Ascending aorta (tissue), 2 donors: ENCODE measurements at regions not wholly inside any gene's neighbourhood (a gene's known extent, or its start where the extent isn't known, plus 50 kb on each side); places are given as distances from the start of the nearest gene placed in this dataset.

ENCODE experiments used
- DNase-seq, 2 donors: peaks; one replicate each; pipeline ENCODE4 v3.0.0-alpha.2; 2019; ENCODE audit warnings: low spot score in 2 of 2
- H3K27ac ChIP-seq, 2 donors: fragments of 200-600 bp; sonication (generic); one replicate each; pipeline ENCODE4 v1.5.1; 2016 to 2017; ENCODE audit warnings: mild to moderate bottlenecking in 1 of 2
- H3K27me3 ChIP-seq: fragments of 200-600 bp; sonication (generic); one replicate; pipeline ENCODE4 v1.5.1; 2017
- H3K36me3 ChIP-seq, 2 donors: fragments of 200-600 bp; sonication (generic); one replicate each; pipeline ENCODE4 v1.5.1; 2016
- H3K4me1 ChIP-seq, 2 donors: fragments of 200-600 bp; sonication (generic); one replicate each; pipeline ENCODE4 v1.5.1; 2016 to 2017; ENCODE audit warnings: mild to moderate bottlenecking in 1 of 2
- H3K4me3 ChIP-seq, 2 donors: fragments of 200-600 bp; sonication (generic); one replicate each; pipeline ENCODE4 v1.5.1; 2016 to 2017; ENCODE audit warnings: mild to moderate bottlenecking in 1 of 2
- H3K9me3 ChIP-seq, 2 donors: fragments of 200-600 bp; sonication (generic); one replicate each; pipeline ENCODE4 v1.5.1; 2016
- intact Hi-C: fragments of 100-400 bp; cut with DNase I; formaldehyde crosslinking; loops from one replicate; pipeline ENCODE4 v1.15.1; 2023
- TF ChIP-seq, protein P1 (sequence below), 3 experiments: fragments of 200-600 bp in 2 of 3; fragments of 450-650 bp in 1 of 3; sonication (generic) in 2 of 3; IDR thresholded peaks; one replicate each; pipeline ENCODE4 v1.5.1; 2016 to 2019; ENCODE audit warnings: antibody characterized with exemption in 3 of 3, mild to moderate bottlenecking in 1 of 3, moderate library complexity in 1 of 3

DNA sequence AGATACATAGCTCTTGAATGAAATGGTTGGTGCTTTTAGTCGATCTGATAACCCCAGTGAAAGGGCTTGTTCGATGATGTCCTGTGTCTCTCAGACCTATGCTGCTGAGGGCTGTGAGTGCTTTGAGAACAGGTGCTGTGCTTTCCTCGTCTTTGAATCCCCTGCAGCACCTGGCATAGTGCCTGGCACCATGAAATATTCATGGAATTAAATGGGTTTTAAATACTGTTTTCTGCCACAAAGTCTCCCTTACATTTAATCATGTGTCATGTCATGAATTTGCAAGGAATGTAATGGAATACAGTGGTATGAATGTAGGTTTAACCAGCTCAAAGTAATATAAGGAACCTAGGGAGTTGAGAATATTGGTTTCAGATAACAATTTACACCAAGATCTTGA lies 220.5 kb upstream of the PRICKLE1 start:
- no peaks in the 10 kb centered on the region for H3K9me3 ChIP-seq
- intact Hi-C loops, result no loop called here
- TF ChIP-seq, protein P1, sequence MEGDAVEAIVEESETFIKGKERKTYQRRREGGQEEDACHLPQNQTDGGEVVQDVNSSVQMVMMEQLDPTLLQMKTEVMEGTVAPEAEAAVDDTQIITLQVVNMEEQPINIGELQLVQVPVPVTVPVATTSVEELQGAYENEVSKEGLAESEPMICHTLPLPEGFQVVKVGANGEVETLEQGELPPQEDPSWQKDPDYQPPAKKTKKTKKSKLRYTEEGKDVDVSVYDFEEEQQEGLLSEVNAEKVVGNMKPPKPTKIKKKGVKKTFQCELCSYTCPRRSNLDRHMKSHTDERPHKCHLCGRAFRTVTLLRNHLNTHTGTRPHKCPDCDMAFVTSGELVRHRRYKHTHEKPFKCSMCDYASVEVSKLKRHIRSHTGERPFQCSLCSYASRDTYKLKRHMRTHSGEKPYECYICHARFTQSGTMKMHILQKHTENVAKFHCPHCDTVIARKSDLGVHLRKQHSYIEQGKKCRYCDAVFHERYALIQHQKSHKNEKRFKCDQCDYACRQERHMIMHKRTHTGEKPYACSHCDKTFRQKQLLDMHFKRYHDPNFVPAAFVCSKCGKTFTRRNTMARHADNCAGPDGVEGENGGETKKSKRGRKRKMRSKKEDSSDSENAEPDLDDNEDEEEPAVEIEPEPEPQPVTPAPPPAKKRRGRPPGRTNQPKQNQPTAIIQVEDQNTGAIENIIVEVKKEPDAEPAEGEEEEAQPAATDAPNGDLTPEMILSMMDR (IDR thresholded peaks at IDR 0.05), result no peak

DNA sequence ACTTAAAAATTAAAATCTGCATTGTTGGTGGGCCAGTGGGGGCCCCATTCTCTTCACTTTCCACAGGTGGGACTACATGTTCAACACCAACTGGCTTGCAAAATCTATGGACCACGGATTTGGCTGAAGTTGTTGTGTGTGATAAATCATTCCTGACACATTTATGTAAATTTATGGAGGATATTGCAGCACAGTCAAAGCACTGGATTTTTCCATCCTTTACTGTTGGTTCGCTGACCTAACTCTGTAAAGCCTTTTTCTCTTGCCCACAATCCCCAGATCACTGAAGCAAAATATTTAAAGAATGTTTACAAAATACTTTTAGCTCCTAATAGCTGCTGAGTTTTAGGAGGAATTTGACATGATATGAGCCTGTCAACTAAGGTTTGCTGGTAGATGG lies 219.7 kb upstream of the PRICKLE1 start:
- no peaks in the 10 kb centered on the region for H3K4me1 ChIP-seq
- no peak for DNase-seq
- H3K36me3 ChIP-seq, result no peaks in the 10 kb centered on the region
- no peaks in the 10 kb centered on the region for H3K9me3 ChIP-seq
- no peak overlapping the region for H3K4me3 ChIP-seq
- TF ChIP-seq, protein P1 (IDR thresholded peaks at IDR 0.05), result no peak
- H3K27ac ChIP-seq, result no peak overlapping the region
- intact Hi-C loops, result no loop called here
- H3K27me3 ChIP-seq, result no peaks in the 10 kb centered on the region

More for the DNA sequence above, 220.5 kb upstream of the PRICKLE1 start:
- Histone ChIP-seq H3K4me1 (no peaks in the 10 kb centered on the region), H3K4me3 (no peak overlapping the region), H3K36me3 (no peaks in the 10 kb centered on the region), H3K27me3 (no peaks in the 10 kb centered on the region), H3K27ac (no peak overlapping the region)
- DNase-seq, result no peak

DNA sequence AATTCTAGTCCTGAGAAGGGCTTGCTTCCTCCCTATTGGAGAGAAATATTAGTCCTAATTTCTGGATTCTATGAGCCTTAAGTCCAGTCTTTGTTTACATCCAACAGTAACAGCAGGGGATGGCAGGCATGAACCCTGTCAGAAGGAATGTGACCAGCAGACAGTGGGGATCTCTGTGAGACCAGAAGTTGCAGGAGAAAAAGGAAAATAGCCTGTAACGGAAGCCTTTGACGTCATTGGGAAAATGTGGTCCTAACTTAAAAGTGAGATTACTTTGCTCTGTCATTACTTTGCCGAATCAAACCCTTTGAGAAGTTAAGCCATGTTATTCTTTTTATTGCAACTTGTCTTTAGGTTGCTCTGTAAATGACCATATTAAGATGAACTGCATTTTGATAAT lies 218.2 kb upstream of the PRICKLE1 start:
- Histone ChIP-seq H3K36me3 (no peaks in the 10 kb centered on the region), H3K27me3 (no peaks in the 10 kb centered on the region), H3K27ac (no peak overlapping the region), H3K9me3 (no peaks in the 10 kb centered on the region), H3K4me3 (no peak overlapping the region), H3K4me1 (no peaks in the 10 kb centered on the region)
- DNase-seq, result no peak
- TF ChIP-seq, protein P1 (IDR thresholded peaks at IDR 0.05), result no peak
- intact Hi-C loops, result no loop called here

DNA sequence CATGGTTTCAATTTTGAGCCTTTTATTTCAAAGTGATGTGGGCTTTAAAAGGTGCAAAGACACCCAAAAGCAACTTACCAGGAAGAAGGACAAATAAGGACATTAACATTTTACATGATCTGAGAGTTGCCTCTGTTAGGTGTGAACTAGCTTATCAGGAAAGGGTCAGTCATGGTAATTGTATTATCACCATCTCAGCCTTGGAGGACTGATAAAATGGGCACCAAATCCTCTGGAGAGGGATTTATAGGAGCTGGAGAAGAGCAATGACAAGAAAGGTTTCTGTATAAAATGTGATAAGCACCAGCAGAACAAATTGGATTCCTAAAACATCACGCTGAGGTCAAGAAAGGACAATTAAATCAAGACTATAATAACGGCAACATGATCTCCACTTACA lies 217.7 kb upstream of the PRICKLE1 start:
- Histone ChIP-seq H3K27ac (no peak overlapping the region), H3K9me3 (no peaks in the 10 kb centered on the region), H3K27me3 (no peaks in the 10 kb centered on the region), H3K4me3 (no peak overlapping the region), H3K36me3 (no peaks in the 10 kb centered on the region), H3K4me1 (no peaks in the 10 kb centered on the region)
- intact Hi-C loops, result no loop called here
- DNase-seq, result no peak
- TF ChIP-seq, protein P1 (IDR thresholded peaks at IDR 0.05), result no peak

DNA sequence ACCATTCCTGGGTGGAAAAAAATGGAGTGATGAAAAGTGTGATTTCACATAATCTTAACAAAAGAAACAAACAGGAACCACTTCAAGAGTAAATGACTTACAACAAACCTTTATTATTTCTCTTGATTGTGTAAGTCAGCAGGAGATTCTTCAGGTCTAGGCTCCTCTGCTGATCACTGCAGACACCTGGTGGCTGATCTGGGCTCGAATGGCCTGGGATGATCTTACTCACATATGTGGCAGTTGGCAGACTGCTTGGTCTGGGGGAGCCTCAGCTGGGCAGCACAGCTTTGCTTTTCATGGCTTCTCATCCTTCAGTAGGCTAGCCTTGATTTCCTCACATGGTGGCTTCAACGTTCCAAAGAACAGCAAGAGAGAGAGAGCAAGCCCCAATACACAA lies 215.4 kb upstream of the PRICKLE1 start:
- Histone ChIP-seq H3K4me3 (no peak overlapping the region), H3K4me1 (no peaks in the 10 kb centered on the region), H3K9me3 (no peaks in the 10 kb centered on the region), H3K27me3 (no peaks in the 10 kb centered on the region), H3K27ac (no peak overlapping the region), H3K36me3 (no peaks in the 10 kb centered on the region)
- TF ChIP-seq, protein P1 (IDR thresholded peaks at IDR 0.05), result no peak
- intact Hi-C loops, result no loop called here
- DNase-seq, result no peak

DNA sequence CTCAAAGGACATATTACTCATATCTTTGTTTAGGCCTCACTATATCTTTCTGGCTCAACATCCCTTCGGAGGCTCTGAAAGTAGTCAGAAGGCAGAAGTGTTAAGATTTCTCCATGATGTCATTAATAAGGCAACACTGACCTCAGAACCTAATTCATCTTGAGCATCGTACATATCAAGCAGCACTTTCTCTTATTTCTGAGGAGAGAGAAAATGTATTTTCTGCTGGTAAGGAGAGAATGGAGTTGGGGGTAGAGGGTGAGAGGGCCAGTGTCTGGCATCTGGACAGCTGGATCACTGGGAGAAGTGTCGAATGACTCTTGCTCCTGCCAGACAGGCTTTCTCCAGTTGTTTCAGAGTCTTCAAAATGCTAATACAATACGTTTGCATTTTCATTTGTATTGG lies 213.2 kb upstream of the PRICKLE1 start:
- no peaks in the 10 kb centered on the region for H3K9me3 ChIP-seq
- TF ChIP-seq, protein P1 (IDR thresholded peaks at IDR 0.05), result no peak
- intact Hi-C loops, result no loop called here
- no peaks in the 10 kb centered on the region for H3K4me1 ChIP-seq
- H3K36me3 ChIP-seq, result no peaks in the 10 kb centered on the region
- no peak for DNase-seq
- H3K27ac ChIP-seq, result no peak overlapping the region
- no peaks in the 10 kb centered on the region for H3K27me3 ChIP-seq
- no peak overlapping the region for H3K4me3 ChIP-seq
